Head of caudate nucleus (tissue), 42 donors: ENCODE measurements at regions not wholly inside any gene's neighbourhood (a gene's known extent, or its start where the extent isn't known, plus 50 kb on each side); places are given as distances from the start of the nearest gene placed in this dataset.

Experiments used
- DNase-seq, 42 donors: peaks; one replicate each; pipeline versions ENCODE4 v3.0.0 to v3.0.0-alpha.2; 2020 to 2021; ENCODE audit warnings: mixed read lengths in 7 of 42
- intact Hi-C: fragments of 100-400 bp; cut with DNase I; formaldehyde crosslinking; loops from one replicate; pipeline ENCODE4 v1.15.0; 2022

- intact Hi-C loops, result no loop called here
- peak in 9 of 42 donors; percentile 1 to 29 (median 6) for DNase-seq
These were observed 67.7 kb upstream of the PPARA start for GRCh38 chr22:46082633-46083032.

- peak in 21 of 42 donors; percentile 1 to 47 (median 23) for DNase-seq
- intact Hi-C loops, result no loop called here
These were observed 66.7 kb upstream of the PPARA start for GRCh38 chr22:46083383-46084350.

- intact Hi-C loops, result no loop called here
- peak in 12 of 42 donors; percentile 2 to 41 (median 14) for DNase-seq
These were observed 66.0 kb upstream of the PPARA start for GRCh38 chr22:46084376-46084775.

GRCh38 chr22:46084943-46085827, 65.1 kb upstream of the PPARA start:
- intact Hi-C loops, result no loop called here
- peak in 39 of 42 donors; percentile 62 to 90 (median 78) for DNase-seq

- intact Hi-C loops, result no loop called here
- peak in 8 of 42 donors; percentile 30 to 68 (median 54) for DNase-seq
These were observed 64.3 kb upstream of the PPARA start for GRCh38 chr22:46085828-46086576.

GRCh38 chr22:46086577-46087335, 63.6 kb upstream of the PPARA start:
- DNase-seq, result peak in 9 of 42 donors; percentile 4 to 44 (median 35)
- intact Hi-C loops, result no loop called here

GRCh38 chr22:46087336-46087690, 63.0 kb upstream of the PPARA start:
- DNase-seq, result peak in 3 of 42 donors; percentile 2 to 34 (median 32)
- intact Hi-C loops, result no loop called here

- DNase-seq, result peak; percentile 93 to 99 (median 98)
- intact Hi-C loops, result no loop called here
These were observed 62.5 kb upstream of the PPARA start for GRCh38 chr22:46087816-46088277.

GRCh38 chr22:46088541-46089311, 61.6 kb upstream of the PPARA start:
- intact Hi-C loops, result no loop called here
- peak in 17 of 42 donors; percentile 44 to 81 (median 61) for DNase-seq

- DNase-seq, result peak in 8 of 42 donors; percentile 3 to 45 (median 22)
- intact Hi-C loops, result no loop called here
These were observed 60.8 kb upstream of the PPARA start for GRCh38 chr22:46089426-46090035.

- peak in 9 of 42 donors; percentile 4 to 48 (median 37) for DNase-seq
These were observed 60.2 kb upstream of the PPARA start for GRCh38 chr22:46090036-46090591.

GRCh38 chr22:46090631-46091201, 59.6 kb upstream of the PPARA start:
- DNase-seq, result peak in 5 of 42 donors; percentile 3 to 42 (median 29)
- intact Hi-C loops, result no loop called here

More at GRCh38 chr22:46090036-46090591, 60.2 kb upstream of the PPARA start:
- intact Hi-C loops, result no loop called here

- intact Hi-C loops, result no loop called here
- no peak for DNase-seq
These were observed 58.9 kb upstream of the PPARA start for GRCh38 chr22:46091277-46091977.

GRCh38 chr22:46092011-46092410, 58.3 kb upstream of the PPARA start:
- no peak for DNase-seq
- intact Hi-C loops, result no loop called here

- intact Hi-C loops, result no loop called here
- DNase-seq, result no peak
These were observed 57.5 kb upstream of the PPARA start for GRCh38 chr22:46092670-46093410.
